ENCODE measurements at regions not wholly inside any gene's neighbourhood (a gene's known extent, or its start where the extent isn't known, plus 50 kb on each side); places are given as distances from the start of the nearest gene placed in this dataset.

DNA sequence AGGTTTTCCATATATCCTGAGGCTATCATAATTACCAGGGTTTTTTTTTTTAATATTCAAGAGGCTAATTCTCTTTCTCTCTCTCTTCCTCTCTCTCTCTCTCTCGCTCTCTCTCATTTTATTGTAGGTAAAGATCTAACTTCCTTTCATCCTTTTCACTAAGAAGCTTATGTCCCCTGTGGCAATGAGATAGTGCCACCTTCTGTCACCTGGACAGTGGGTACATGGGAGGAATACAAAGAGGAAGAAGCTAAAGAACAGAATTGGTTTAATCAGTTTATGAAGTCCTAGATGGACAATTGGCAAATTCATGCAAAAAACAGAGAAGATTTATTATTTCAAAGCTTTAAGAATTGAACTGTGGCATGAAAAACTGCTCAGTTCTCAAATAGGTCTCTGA is 1582.3 kb upstream of the TMEFF2 start:
- DNase-seq, result no peak

DNA sequence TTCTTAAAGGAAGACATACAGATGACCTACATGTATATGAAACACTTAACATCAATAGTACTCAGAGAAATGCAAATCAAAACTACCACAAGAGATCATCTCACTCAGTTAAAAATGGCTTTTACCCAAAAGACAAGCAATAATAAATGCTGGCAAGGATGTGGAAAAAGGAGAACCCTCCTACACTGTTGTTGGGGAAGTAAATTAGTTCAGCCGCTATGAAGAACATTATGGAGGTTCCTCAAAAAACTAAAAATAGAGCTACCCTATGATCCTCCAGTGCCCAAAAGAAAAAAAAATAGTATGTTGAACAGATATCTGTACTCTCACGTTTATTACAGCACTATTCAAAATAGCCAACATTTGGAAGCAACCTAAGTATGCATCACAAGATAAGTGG is 1579.4 kb upstream of the TMEFF2 start:
- DNase-seq, result no peak

DNA sequence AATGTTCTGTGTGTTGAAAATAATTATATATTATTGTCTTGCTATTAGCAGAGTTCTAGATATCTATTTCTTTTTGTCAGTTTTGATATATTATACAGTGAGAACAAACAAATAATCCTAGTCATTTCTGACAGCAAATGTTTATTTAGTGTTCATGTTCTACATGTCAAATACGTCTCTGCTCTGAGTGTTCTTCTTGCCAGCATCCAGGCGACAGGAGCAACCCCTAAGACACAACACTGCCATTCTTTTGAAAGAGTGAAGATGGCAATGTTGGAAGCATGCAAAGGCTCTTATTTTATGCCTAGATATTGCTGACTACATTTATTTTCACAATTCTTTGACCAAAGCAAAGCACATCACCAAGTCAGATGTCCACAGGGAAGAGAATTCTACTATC is 1556.6 kb upstream of the TMEFF2 start:
- DNase-seq, result no peak

DNA sequence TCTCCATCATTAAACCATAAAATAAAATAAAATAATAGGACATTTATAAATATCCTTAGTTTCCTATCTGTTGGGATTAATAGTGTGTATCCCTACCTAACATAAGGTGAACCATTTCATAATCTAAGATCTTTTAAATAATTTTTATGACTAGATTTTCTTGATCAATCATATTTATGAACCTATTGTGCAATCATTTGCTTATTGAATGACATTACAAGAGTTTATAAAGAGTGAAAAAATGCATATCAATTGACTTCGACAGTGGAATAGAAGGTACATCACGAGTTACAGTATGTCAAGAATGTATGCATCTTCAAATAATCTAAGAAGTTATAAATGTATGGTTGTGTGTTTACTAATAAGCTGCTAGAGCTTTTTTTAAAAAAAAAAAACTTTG is 1554.8 kb upstream of the TMEFF2 start:
- DNase-seq, result no peak

DNA sequence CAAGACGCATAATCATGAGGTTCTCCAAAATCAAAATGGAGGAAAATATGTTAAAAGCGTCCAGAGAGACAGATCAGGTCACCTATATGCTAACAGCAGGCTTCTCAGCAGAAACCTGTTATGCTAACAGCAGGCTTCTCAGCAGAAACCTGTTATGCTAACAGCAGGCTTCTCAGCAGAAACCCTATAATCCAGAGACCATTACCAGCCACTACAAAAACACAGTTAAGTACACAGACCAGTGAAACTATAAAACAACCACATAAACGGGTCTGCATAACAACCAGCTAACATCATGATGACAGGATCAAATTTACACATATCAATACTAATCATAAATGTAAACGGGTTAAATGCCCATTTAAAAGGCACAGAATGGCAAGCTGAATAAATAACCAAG is 1548.4 kb upstream of the TMEFF2 start:
- DNase-seq, result peak; percentile 9 to 34

DNA sequence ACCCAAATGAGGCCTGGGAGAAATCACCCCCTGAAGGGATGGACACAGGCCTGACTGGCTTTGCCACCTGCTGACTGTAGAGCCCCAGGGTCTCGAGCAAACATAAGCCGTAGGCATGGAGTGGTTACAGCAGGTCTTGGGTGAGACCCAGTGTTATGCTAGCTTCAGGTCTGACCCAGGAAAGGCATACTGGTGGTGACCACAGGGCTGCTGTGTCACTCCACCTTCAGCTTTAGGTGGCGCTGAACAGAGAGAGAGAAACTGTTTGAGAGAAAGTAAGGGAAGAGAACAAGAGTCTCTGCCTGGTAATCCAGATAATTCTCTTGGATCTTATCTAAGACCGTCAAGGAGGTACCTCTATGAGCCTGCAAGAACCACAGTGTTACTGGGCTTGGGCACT is 1544.2 kb upstream of the TMEFF2 start:
- no peak for DNase-seq

DNA sequence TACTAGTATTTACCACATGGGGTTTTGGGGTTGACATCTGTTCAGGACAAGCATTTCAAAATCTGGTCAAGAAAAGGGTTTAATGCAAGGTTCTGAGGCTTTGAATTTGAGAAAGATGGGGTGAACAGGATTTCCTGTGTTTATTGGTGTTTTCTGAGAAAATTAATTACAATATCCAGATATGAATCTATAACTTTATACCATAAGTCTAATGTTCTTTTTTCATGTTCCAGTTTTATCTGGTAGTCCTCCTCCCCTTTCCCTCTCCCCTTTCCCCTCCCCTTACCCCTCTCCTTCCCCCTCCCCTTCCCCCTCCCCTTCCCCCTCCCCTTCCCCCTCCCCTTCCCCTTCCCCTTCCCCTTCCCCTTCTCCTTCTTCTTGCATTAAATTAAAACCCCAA is 1518.2 kb upstream of the TMEFF2 start:
- DNase-seq, result no peak

DNA sequence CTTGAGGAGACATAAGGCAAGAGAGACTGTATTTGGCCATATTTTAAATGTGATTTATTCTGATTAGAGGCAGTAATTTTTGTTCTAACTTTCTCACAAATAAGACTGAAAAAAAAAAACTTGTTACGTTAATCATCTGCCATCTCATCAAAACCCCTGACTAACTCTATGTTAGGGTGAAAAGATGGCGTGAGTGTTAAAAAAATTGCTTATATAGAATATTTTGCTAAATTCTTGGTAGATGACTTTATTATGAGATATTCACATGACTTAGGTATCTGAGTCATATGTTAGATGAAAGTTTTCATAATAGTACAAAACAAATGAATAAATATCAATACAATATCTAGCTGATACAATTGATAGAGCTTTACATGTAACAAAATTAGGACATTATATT is 1508.7 kb upstream of the TMEFF2 start:
- DNase-seq, result no peak

DNA sequence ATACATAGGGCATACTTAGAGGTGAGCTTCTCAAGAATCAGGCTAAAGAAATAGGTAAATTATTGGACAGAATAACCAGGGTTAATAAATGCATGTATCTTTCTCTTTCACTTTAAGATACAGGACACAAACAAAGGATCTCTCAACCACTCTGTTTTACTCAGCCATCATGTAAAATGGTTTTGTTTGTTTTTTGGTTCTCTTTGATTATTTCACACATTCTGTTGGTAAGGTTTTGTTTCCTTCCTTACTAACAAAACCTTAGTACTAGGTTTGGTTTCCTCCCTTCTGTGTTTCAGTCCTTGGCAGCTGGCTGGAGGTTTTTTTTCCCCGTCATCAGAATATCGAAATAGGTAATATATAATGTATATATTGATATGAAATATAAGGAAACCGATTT is 1506.8 kb upstream of the TMEFF2 start:
- no peak for DNase-seq

DNA sequence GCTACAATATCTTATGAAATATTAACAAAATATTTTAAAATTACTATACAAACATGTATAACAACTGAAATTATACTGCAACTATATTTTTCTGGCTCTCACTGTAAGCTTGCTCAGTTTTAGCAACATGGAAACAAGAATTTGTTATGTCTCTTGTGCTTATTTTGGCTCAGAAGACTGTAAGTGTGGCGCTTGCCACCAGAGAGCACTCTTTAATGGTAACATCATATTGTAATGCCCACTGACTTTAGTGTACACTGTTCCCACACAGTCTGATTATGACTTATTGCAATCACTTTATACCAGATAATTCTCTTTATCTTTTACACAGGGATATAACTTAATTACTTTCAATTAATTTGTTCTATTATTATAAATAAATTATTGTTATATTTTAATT is 1500.6 kb upstream of the TMEFF2 start:
- DNase-seq, result peak in 1 of 2 experiments; percentile 30

DNA sequence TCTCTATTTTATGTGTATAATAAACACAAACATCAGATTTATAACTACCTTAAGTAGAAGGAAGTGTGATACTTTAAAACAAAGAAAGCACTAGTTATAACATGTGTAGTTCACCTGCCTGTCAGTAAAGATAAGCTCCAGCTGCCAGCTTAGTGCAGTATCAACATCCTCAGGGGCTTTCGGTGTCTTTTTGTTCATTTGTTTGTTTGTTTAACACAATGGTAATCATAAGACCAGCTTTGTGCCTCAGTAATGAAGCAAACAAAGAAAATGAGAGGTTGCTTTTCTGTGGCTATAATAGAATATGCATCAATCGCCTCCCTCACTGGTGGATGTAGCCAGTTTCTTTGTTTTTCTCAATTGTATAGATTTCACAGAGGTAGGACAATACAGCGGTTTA is 1499.0 kb upstream of the TMEFF2 start:
- DNase-seq, result no peak

DNA sequence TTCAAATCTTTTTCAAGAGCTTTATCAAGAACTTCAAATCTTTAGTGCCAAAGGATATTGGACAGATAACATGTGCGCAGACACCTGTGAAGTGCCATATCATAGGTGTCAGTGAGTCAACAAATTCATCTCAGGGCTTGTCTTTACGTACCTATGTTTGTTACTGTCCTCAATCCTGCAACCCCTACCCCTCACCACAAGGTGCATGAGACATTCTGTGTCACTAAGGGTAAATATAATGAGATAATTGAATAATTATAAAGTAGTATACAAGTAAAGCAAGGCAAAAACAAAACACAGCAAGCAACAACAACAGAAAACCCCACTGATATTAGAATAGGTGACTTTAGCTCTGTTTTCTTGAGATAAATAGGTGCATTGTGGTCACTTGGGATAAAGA is 1495.8 kb upstream of the TMEFF2 start:
- no peak for DNase-seq

DNA sequence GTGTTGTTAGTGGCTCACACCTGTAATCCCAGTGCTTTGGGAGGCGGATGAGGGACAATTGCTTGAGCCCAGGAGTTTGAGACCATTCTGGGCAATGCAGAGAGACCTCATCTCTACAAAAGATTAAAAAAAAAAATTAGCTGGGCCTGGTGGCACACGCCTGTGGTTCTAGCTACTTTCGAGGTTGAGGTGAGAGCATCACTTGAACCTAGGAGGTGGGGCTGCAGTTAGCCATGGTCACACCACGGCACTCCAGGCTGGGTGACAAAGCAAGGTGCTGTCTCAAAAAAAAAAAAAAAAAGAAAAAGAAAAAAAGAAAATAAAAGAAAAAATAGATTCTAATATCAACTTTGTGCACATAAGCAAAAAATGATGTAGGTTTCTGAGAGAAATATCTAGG is 1492.5 kb upstream of the TMEFF2 start:
- DNase-seq, result no peak

DNA sequence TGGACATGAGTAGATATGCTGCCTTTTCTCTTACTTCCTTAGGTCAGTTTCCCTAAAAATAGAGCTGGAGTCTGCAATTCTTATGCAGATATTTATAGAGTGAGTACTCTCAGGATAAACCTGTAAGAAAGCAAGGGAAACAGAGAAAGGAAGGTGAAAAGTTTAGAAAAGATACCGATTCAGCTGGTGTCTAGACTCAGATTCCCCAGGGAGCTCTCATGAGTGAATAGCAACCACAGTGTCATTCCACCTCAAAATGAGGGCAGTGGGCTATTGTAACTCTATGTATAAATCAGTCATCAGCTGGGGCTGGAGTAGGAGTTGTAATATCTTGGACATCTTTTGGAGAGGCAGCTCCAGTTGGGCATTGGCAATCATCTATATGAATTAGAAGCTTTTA is 1485.1 kb upstream of the TMEFF2 start:
- DNase-seq, result no peak

DNA sequence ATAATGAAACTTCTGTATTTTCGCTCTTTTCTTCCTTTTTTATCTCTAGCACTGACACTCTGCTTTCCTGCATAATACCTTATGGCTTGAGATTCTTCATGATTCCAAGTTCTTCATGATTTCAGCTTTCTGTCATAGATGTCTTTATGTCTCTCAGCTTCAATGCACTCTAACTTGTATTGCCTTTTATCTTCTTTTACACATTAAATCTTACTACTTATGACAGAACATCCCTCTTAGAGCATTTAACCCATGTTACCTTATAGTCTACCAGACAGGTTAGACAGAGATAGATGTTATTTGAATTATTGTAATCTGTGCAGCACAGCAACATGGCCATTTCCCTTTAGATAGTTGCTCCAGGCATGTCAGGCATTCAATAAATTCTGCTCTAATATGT is 1475.7 kb upstream of the TMEFF2 start:
- DNase-seq, result no peak

DNA sequence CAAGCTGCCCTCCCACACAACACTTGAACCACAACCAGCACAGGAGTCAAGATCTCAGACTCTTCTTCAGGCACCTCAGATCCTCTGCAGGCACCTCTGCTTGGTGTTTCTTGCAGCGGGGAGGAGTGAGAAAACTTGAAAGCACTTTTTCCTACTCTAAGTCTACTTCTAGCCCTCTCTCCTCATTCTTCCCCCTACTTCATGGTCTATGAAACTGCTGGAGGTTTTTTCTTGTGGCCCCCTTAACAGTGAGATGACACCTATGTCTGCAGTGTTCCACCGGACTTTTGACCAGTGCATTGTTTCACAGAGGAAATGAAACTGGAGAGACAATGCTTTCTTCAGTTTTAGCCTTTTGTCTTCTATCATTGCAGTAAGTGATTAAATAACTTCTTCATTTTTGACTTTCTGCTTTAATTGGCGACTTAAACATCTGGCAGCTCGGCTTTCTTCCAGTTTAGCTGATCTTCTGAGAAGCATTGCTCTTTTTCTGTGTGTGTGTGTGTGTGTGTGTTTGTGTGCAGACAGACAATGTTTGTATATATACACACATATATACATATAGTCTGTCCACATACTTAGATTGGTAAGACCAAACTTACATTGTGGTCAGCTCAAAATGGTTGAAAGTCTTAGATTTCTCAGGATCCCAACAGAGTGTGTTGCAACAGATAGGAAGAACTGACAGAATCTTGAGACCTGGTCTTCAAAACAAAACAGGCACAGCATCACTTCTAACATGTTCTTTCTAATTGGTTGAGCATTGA is 1474.0 kb upstream of the TMEFF2 start:
- no peak for DNase-seq

DNA sequence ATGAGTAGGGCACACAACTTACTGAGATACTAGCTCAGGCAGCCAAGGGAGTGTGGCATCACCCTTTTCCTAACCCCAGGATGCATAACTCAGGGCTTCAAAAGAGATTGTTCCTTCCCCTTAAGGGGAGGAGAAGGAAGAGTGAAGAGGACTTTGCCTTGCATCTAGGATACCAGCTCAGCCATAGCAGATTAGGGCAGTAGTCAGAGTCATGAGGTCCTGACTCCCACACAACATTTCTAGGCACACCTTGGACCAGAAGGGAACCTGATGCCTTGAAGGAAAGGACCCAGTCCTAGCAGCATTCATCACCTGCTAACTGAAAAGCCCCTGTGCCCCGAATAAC is 1433.2 kb upstream of the TMEFF2 start:
- no peak for DNase-seq

DNA sequence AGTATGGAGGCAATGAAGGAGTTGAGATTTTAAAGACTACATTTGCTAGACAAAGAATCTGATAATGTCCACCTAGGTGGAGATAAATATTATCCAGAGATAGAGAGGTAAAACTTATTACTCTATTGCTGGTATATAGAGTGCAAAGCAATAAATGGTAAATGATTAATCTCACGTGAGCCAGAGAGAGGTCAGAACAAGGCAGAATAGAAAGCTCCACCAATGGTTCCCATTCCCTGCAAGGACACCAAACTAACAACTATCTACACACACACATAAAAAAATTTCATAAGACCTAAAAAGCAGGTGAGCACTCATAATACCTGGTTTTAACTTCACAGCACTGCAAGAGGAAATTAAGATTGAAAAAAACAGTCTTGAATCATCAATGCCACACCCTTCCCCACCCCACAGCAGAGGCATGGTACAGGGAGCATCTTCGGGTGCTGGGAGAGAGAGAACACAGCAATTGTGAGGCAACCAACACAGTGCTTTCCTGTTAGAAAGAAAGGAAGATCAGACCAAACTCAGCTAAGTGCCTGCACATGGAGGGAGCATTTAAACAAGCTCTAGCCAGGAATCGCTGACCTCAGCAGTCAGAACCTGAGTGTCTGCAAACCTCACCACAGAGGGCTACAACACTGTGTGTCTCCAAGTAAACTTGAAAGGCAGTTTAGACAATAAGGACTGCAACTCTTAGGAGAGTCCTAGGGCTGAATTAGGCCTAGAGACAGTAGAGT is 1432.6 kb upstream of the TMEFF2 start:
- DNase-seq, result no peak

DNA sequence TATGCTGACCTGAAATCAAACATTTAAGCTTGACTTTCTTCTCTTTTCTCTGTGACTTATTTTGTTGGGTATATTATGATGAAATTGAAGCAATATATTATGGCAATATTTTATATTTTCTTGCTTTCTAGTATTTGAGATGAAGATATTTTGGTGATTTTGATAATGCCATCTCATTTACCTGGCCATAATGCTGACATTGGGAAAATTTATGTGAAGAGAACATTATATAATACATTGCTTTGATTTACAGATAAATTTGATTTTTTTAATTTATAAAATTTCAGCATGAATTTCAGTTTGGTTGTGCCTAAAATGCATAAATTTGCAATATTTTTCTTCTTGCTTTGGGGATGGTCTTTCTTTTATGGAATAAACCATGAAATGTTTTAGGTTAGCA is 1413.7 kb upstream of the TMEFF2 start:
- no peak for DNase-seq

DNA sequence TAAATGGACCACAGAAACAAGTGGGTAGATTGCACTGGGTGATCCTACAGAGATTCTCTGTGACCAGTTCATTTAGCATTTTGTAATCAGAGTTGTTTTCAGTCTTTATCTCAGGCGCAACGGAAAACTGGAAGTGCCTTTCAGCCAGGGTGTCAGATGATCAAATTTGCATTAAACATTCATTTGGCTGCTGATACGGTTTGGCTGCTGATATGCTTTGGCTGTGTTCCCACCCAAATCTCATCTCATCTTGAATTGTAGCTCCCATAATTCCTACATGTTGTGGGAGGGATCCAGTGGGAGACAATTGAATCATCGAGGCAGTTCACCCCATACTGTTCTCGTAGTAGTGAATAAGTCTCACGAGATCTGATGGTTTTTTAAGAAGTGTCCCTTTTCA is 1396.1 kb upstream of the TMEFF2 start:
- no peak for DNase-seq

DNA sequence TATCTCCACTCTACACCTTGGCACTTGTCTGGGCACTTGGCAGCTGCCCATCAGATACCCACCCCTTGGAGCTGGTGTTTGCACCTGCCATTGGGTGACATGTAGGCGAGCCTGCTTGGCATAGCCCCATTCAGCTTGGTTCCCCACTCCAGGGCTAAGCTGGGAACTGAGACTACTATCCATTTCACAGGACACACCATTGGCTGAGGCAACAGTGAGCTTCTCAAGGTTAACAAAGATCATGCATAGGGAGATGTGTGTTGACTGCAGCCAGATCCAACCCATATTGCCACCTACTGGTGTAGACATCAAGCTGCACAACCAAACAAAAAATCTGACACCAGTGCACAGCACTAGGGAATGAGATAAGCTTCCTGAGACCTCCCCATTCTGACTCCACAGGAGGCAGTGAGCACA is 1389.8 kb upstream of the TMEFF2 start:
- DNase-seq, result peak in 1 of 2 experiments; percentile 5

DNA sequence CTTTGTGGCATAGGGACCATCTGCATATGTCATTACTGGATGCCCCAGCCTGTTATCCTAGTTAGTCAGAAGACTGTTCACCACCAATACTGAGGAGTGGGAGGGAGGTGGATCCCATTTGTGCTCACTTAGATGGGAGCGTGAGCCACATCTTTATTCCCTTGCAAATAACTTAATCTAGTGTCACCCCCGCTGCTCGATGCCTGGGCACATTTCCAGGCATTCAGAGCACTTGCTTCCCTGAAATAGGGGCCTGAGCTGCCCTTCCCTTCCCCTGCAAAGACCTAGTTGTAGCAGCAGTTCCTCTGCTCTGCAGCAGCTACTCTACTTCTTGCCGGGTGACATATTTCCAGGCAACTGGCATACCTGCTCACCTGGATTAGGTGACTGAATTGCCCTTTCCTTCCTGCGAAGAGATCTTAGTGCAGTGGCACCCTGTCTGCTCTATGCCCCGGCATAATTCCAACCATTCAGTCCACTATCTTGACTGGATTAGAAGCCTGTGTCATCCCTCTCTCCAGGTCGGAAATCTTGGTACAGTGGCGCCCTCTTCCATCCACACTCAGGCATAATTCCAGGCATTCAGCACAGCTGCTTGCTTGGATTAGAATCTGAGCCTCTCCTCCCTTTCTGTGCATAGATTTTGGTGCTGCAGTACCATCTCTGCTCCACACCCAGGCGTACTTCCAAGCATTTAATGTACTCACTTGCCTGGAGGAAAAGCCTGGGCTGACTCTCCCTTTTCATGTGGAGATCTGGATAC is 1389.1 kb upstream of the TMEFF2 start:
- peak; percentile 7 to 13 for DNase-seq

DNA sequence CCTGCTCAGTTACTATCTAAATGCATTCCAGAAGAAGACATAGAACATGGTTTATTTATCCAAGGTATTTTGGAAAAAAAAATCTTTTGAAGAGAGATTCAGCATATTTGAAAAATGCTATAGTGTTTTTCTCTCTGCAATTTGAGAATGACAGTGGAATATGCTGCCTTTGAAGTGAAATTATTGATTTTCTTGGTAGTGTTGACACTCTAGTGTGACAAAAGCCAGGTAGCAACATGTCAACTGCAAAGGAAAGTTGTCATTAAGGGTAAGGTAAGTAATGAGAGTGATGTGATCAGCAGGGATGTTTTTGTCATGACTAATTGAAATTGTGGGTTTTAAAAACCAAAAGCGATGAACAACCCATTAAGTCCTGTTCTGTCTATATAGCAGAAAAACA is 1387.1 kb upstream of the TMEFF2 start:
- DNase-seq, result no peak

All from SHP77 (cell line).